ENCODE measurements at regions not wholly inside any gene's neighbourhood (a gene's known extent, or its start where the extent isn't known, plus 50 kb on each side); places are given as distances from the start of the nearest gene placed in this dataset.
"Not testable (repeated sequence)": the region's sequence is repeated elsewhere in the genome, so short reads cannot be mapped to it uniquely, and the experiment has no call there.

DNA sequence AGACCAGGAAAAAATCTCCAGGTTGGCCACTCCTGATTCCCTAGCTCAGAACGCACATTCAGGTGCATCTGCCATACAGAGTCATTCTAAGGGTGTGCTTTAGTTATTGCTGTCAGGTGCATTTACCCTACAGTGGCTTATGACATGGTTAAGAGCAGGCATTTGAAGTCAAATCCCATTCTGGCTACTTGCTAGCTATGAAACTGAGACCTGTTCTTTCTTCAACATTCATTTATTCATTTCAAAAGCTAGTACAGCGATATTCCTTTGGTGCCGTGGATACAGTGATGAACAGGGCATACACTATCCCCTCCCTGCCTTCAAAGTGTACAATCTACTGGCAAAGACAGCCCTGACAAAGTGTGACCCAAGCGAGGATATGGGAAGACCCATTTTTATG lies 508.3 kb downstream of the NPIPA7 start:
- no peak for DNase-seq

DNA sequence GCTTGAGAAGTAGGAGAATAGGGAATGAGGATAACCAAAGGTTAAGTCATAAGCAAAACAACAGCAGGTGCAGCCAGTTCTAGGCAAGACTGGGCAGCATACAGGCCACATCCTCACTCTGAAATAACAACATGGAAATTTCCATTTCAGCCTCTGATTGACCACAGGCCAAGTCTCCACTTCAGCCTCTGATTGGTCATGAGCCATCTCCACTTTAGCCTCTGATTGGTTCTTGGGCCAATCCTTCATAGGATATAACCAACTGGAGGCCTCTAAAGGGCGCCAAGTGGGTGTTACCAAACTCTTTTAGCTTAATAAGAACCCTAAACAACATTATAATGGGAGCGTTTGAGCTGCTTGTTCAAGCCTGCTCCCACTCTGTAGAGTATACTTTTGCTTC lies 512.0 kb downstream of the NPIPA7 start:
- no peak for DNase-seq

DNA sequence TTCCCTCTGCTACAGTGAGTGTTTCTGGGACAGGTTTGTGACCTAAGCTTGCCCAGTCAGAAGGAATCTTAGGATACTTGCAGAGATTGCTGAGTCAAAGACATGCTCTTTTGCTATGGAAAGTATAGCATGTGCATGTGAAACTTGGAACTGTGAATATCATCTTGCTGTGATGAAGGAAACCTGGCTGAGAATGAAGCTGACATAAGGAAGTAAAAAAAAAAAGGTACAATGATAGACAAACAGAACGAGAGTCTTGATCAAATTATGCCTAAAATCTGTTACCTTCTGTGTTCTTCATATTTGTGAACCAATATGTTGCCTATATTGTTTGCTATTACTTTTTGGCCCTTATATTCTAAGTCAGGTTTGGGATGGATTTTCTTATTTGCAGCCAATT lies 525.7 kb downstream of the NPIPA7 start:
- no peak for DNase-seq

DNA sequence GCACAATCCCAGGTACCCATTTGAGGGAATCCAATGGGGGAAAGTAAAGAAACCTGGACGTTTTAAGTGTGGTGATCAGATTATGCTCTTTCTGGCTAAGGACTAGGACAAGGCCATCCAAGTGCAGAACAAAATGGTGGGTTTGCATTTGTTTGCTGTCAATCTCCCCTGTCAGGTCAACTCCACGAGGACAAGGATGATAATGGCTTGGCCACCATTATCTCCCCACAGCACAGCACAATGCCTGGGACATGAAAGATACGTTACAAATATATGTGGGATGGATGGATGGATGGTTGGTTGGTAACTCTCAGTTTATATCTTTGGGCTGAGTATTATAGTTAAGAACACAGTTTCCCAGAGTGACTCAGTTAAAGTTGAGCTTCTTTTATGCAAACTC lies 526.9 kb downstream of the NPIPA7 start:
- DNase-seq = no peak

DNA sequence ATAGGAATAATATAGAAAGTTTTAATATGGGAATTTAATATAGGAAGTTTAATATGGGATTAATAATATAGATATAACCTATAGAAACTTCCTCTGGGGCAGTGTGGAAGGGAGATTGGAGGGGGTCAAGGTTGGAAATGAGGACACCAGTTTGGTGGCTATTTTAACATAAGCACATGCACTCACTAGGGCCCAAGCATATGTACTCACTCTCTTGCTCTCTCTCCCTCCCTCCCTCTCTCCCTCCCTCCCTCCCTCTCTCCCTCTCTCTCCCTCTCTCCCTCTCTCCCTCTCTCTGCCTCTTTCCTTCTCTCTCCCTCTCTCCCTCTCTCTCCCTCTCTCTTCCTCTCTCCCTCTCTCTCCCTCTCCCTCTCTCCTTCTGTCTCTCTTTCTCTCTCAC lies 528.1 kb downstream of the NPIPA7 start:
- no peak for DNase-seq

DNA sequence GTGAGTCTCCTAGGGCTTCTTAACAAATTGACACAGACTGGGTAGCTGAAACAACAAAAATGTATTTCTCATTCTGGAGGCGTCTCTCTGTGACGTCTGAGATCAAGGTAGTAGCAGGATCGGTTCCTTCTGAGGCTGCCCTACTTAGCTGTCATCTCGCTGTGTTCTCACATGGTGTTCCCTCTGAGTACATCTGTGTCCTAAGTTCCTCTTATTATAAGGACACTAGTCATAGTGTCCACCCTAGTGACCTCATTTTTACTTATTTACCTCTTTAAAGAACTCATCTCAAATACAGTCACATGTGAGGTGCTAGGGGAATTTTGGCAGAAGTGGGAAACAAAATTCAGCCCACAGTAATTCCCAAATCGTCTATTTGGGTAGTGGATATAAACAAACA lies 529.1 kb downstream of the NPIPA7 start:
- no peak for DNase-seq

DNA sequence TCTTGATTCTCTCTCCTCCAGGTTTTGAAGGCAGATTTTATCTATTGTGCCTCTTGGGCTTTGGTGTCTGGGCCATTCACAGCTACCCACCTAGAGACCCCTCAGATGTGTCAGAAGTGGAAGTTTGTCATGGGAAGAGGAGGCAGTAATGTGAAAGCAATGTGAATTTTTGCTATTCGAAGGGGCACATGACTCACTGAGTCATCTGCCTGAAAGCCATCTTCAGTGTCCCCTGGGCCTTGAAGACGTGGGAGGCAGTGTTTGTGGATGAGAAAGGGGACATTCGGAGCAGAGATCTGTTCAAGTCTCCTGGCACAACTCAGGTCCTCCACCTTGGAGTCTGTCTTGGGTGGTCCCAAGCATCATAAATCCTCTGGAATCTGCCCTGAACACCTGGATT lies 530.2 kb downstream of the NPIPA7 start:
- DNase-seq = no peak

DNA sequence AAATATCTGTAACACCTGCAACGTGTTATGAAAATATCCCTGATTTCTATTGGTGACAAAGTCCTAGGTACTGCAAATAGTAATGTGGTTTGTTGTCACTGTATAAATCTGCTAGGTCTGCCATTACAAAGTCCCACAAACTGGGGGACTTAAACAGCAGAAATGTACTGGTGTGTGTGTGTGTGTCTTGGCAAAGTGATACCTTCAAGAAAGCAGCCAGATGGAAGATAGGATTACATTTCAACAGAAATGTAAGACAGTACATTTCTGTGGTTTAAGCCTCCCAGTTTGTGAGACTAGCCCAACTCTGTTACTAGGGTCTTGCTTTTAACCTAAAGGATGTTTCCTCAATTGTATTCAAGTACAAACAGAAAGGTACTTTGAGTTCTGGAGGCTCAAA lies 531.7 kb downstream of the NPIPA7 start:
- DNase-seq = no peak

DNA sequence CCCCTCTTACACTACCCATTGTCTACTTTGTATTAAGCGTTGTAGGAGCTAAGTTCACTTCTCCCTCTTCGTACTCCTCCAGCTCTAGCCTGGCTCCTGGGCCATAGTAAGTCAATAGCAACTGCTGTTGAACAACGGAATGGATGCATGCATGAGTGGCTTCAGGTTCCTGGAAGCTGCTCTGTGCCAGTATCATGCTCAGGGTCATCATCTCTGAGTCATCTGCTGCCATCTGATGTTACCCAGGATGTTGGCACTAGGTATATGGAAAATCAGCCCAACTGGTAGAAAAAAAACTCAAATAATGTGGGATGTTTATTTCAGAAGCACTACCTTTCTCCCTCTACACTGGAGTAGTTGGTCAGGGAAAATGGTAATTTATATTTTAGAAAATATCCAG lies 536.8 kb downstream of the NPIPA7 start:
- DNase-seq = no peak

DNA sequence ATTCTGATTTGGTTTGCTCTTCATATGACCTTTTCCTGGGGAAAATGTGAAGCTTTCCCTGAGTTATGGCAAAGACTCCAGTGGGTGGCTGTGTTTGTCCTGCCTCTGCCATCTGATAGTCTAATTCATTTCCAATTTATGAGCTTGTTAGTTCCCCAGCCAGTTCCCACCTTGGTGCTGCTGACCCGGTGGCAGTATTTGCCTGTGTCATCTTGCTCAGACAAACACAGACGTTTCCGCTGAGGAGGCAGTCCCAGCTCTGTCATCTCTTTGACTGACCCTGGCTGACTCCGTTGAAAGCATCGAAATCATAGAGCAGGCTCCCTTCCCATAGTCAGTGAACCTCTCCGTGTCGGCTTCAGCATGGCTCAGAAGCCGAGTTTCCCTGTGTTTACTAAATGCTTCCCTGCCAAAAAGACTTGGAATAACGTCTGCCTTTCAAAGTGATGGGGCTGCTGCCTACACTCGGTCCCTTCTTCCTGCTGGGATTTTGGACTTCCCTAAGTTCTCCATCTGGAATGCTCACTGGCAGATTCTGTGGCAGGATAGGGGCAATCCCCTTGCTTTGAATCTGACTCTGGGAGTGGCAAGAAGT lies 538.3 kb downstream of the NPIPA7 start:
- no peak for DNase-seq

DNA sequence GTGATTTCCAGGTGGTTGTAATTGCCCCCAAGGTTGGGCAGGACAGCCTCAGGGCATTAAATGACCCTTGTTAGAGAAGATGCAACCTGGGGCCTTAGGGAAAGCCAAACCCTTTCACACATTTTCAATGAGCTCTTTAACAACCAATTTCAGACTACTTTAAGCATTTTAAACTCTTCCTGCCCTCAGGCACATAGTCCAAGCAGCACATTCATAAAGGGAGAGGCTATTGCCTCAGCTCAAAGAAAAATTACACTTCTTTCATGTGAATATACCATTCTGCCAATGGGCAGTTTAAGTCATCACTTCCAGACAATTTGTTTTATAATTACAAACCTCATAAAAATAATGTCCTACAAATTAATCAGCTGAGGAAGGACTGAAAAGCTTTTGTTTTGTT lies 544.5 kb downstream of the NPIPA7 start:
- DNase-seq = no peak

DNA sequence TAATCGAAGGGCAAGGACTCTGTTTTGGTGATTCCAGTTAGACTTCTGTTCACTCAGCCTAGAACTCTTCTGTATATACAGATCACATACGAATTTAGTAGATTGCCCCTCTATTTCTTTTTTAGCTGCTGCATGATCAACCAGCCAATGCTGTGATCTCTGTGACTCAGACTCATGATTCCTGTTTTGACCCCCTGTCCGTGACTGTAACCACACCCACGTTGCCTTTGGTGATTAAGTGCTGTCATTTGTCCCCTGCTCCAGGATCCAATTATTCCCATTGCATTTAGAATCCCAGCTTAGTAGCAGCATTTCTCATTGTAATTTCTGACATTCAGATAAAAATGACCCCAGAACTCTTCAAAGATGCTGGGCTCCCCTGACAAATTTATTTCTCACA lies 545.7 kb downstream of the NPIPA7 start:
- no peak for DNase-seq

DNA sequence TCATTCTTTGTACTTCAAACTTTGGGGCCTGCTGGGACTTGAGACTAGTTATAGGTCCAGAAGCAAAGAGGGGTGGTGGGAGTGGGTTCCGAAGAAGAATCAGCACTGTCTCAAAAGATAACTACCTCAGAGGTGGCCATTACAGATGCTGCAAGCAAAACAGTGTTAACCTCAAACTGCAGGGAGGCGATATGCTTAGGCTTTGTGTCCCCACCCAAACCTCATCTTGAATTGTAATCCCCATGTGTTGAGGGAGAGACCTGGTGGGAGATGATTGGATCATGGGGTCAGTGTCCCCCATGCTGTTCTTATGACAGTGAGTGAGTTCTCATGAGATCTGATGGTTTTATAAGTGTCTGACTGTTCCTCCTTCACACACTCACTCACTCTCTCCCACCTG lies 545.3 kb downstream of the XYLT1 start:
- DNase-seq = no peak

DNA sequence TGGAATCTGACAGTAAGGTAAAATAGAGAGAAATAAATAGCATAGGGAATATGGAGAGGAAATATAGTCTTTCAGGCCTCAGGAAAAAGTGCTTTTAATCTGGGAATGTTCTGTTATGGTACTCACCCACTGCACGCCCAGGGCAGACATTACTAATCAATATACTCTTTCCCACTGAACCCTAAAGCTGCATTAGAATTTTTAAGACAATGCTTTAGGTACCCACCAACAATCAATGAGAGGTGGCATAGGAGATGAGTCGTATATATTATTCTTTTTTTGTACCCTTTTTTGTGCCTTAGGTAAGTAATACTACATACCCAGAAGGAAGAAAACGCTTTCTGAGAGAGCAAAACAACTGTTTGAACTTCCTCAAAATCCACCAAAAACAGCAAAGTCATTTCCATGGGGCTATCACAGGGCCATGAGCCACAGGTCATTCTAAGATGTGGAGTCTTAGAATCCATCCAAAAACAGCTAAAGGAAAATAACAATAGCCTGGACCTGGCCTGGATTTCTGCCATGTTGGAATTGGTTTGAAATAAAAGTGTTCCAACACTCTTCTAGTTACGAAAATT lies 542.1 kb downstream of the XYLT1 start:
- DNase-seq = no peak

DNA sequence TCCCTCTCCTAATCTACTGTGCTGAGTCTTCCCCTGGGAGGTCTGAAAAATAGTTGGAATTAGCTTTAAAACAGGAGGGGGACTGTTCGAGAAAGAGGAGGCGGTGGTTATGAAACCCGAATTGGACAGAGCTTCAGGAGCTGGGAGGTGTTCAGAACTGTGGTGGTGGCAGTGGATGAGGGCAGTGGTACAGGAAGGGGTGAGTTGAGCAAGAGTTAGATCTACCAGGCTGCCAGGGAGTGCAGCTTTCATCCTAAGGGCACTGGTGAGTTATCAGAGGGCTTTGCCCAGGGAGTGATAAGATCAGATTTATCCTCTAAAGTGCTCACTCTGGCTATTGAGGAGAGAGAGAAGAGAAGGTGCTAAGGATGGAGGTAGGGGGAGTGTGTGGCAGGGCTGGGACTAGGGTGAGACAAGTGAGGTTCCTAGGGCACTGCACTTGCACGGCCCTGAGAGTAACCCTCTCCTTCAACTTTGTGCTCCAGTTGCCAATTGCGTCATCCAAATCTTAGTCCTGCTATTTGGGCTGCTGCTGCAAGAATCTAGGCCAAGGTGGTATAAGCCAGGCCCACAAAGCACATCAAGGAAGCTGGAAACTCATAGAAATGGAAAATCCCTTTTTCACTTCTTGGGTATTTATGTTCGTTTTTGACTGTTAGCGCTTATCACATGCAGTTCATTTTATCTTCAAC lies 540.3 kb downstream of the XYLT1 start:
- no peak for DNase-seq

DNA sequence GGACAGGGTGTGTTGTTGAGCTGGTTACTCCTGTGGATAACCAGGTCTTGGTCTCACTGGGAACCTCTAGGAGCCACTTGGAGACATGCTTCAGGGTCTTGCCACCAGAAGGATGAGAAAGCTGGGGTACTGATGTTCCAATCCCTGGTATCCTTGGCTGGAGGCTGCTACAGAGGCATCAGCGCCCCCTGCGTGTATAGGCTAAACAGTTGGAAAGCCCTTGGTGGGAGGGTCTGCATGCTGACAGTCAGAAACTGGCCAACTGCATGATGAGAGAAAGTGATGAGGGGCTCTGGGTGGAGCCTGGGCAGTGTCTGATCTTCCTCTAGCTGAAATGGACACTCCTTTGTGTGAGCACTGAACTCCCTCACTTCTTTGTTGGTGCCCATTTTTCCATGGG lies 536.9 kb downstream of the XYLT1 start:
- DNase-seq = no peak

DNA sequence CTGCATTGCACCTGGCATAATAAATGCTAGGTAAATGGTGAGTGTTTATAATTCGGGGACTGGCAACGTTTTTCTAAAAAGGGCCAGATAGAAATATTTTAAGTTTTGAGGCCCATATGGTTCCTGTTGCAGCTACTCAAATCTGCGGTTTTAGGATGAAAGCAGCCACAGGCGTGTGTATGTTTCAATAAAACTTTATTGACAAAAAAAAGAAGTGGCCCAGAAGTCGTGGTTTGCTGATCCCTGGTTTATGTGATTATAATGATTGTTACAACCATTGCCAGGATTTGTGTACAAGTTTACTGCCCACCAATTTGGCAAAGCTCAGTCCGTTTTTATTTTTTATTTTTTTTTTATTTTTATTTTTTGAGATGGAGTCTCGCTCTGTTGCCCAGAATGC lies 536.1 kb downstream of the XYLT1 start:
- DNase-seq = no peak

DNA sequence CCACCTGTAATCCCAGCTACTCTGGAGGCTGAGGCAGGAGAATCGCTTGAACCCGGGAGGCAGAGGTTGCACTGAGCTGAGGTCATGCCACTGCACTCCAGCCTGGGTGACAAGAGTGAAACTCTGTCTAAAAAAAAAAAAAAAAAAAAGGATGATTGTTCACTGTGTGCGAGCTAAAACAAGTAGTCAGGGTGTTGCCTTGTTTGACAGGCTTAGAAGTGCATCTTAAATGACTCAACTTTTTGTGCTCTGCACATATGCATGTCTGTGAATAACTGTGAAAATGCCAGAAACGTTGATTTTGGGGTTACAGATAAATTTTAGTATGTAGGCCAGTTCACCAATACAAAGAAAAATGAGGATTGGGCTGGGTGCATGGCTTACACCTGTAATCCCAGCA lies 534.9 kb downstream of the XYLT1 start:
- DNase-seq = not testable (repeated sequence)

DNA sequence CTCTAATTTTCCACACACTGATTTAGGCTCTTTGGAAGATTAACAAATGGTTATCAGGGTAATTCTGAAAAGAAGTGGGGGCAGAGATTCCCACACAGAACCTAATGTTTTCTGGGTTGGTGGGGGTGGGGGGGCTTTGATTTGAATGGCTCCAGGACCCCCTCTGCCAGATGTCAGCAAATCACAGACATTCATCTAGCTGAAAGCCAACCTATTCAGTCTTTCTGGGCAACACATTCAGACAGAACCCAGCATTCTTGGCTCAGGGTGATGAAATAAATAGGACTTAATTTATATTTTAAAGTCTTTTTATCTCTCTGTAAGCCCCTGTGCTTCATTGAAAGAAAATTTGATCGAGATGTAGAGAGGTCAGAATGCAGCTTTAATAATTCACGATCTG lies 533.2 kb downstream of the XYLT1 start:
- no peak for DNase-seq

DNA sequence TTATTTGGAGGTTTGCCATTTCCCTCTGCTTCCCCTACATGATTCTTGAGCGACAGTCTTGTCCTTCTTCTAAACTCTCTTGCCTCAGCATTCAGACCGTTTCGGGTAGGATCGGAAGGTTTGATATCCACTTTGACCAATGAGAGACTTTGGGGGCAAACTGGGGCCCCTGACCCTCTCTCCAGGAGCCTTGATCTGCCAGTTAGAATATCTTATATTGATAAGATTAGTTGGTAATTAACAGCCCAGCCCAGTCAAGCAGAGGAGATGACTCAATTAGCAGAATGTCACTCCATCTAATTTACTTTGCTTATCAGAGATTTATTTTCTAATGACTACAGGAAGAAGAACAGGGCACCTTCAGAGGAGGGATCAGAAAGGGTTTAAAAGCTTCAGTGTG lies 532.8 kb downstream of the XYLT1 start:
- no peak for DNase-seq

DNA sequence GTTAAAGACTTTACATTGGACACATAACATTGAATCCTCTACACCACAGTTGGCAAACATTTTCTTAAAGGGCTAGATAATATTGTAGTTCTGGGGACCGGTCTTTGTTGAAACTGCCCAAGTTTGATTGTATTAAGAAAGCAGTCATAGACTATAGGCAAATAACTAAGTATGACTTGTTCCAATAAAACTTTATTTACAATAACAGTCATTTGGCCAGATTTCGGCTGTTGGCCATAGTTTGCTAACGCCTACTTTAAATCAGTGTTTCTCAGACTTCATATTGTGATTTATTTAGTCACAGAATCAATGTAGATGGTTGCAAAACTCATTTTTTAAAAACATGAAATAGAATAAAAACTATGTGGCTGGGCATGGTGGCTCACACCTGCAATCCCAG lies 531.8 kb downstream of the XYLT1 start:
- DNase-seq = no peak

DNA sequence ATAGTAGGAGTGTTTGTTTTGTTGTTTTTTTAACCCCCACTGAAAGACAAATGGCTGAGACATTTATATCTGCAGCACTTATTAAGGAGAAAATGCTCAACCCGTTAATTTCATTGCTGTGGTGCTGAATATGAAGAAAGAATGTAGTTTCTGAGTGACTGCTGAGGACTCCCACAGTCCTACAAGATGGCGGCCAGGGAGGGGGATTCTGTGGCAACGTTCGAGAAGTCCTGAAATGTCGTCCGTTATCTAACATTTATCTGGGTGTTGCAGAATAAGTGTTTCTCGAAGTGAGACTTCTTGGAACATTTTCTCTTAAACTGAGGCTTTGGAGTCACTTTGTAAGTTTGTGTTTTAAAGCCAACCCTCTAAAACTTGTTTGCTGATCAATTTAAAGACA lies 530.4 kb downstream of the XYLT1 start:
- DNase-seq = no peak

DNA sequence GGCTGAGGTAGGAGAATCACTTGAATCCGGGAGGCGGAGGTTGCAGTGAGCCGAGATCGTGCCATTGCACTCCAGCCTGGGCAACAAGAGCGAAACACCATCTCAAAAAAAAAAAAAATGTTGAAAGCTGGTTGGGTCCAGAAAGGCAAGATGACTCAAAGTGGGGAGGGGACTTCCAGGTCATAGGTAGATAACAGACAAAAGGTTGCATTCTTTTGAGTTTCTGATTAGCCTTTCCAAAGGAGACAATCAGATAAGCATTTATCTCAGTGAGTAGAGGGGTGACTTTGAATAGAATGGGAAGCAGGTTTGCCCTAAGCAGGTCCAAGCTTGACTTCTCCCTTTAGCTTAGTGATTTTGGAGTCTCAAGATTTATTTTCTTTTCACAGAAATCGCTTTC lies 527.9 kb downstream of the XYLT1 start:
- not testable (repeated sequence) for DNase-seq

DNA sequence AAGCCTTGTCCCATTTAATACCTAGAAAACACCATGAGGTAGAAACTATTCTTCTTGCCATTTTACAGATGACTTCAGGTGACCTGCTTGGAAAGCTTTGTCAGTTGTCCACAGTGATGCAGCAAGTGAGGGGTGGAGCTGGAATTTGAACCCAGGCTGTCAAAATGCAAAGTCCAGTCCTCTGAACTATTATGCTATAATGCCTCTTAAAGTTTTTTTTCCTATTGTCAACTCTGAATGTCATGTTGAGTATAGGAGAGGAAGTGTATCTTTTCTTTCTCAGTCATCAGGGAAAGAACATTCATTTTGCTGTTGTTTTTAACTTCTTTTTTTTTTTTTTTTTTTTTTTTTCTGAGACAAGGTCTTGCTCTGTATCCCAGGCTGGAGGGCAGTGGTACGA lies 525.6 kb downstream of the XYLT1 start:
- DNase-seq = no peak

DNA sequence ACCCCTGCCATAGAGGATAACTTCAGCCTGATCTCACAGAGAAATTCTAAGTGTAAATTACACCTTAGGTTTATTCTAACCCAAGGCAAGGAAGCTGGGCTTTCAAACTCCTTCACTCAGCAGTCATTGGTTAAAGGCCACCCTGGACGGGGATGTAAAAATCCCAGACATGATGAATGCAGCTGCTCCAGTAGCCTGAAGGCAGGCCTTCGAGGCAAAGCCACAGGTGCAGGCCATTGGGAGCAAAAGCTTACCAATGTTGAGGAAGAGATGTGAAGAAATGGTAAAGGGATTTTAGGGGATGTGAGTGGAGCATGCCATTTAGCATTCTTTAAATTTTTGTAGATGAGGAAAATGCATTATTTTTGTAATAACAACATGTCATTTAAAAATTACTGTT lies 514.4 kb downstream of the XYLT1 start:
- DNase-seq = no peak

Measured in T1000 (cell line).